ENCODE measurements at regions not wholly inside any gene's neighbourhood (a gene's known extent, or its start where the extent isn't known, plus 50 kb on each side); places are given as distances from the start of the nearest gene placed in this dataset.

- DNase-seq (ENCODE audit: insufficient read length, low spot score) (no peak), FAIRE-seq (no peak)
- no peak for TF ChIP-seq PAX5 (IDR thresholded peaks at IDR 0.05; ENCODE audit: insufficient read depth, low read length, severe bottlenecking)
- TF ChIP-seq SPI1 (IDR thresholded peaks at IDR 0.05; ENCODE audit: low read depth, low read length): no peak
- TF ChIP-seq TAF1 (IDR thresholded peaks at IDR 0.05; ENCODE audit: low read depth, low read length): no peak
- TF ChIP-seq POLR2A (IDR thresholded peaks at IDR 0.05; ENCODE audit: low read depth, low read length): no peak
- no peak for TF ChIP-seq POLR2AphosphoS5 (IDR thresholded peaks at IDR 0.05; ENCODE audit: low read depth, low read length)
- TF ChIP-seq POU2F2 (IDR thresholded peaks at IDR 0.05; ENCODE audit: low read depth, low read length): no peak
These were observed 673.1 kb downstream of the SOCS6 start for GRCh38 chr18:70961939-70962338.

- no peak for FAIRE-seq
- DNase-seq (ENCODE audit: insufficient read length, low spot score): no peak
- no peak for TF ChIP-seq POLR2A (IDR thresholded peaks at IDR 0.05; ENCODE audit: low read depth, low read length)
- TF ChIP-seq POLR2AphosphoS5 (IDR thresholded peaks at IDR 0.05; ENCODE audit: low read depth, low read length): no peak
These were observed 667.7 kb downstream of the SOCS6 start for GRCh38 chr18:70956554-70956953.

- DNase-seq (ENCODE audit: insufficient read length, low spot score): no peak
- no peak for FAIRE-seq
- TF ChIP-seq TAF1 (IDR thresholded peaks at IDR 0.05; ENCODE audit: low read depth, low read length) (no peak), PAX5 (IDR thresholded peaks at IDR 0.05; ENCODE audit: insufficient read depth, low read length, severe bottlenecking) (no peak)
These were observed 647.3 kb downstream of the SOCS6 start for GRCh38 chr18:70936160-70936559.

GRCh38 chr18:70931942-70932814, 643.3 kb downstream of the SOCS6 start:
- FAIRE-seq (peak; percentile 35), DNase-seq (ENCODE audit: insufficient read length, low spot score) (no peak)
- no peak for TF ChIP-seq POLR2A (IDR thresholded peaks at IDR 0.05; ENCODE audit: low read depth, low read length)
- TF ChIP-seq TAF1 (IDR thresholded peaks at IDR 0.05; ENCODE audit: low read depth, low read length): no peak
- TF ChIP-seq POLR2AphosphoS5 (IDR thresholded peaks at IDR 0.05; ENCODE audit: low read depth, low read length): no peak
- TF ChIP-seq POU2F2 (IDR thresholded peaks at IDR 0.05; ENCODE audit: low read depth, low read length): no peak
- TF ChIP-seq PAX5 (IDR thresholded peaks at IDR 0.05; ENCODE audit: insufficient read depth, low read length, severe bottlenecking): no peak
- TF ChIP-seq SPI1 (IDR thresholded peaks at IDR 0.05; ENCODE audit: low read depth, low read length): no peak

GRCh38 chr18:70920840-70921374, 632.1 kb downstream of the SOCS6 start:
- FAIRE-seq (no peak), DNase-seq (ENCODE audit: insufficient read length, low spot score) (no peak)
- TF ChIP-seq POLR2AphosphoS5 (IDR thresholded peaks at IDR 0.05; ENCODE audit: low read depth, low read length): no peak
- no peak for TF ChIP-seq POU2F2 (IDR thresholded peaks at IDR 0.05; ENCODE audit: low read depth, low read length)
- TF ChIP-seq PAX5 (IDR thresholded peaks at IDR 0.05; ENCODE audit: insufficient read depth, low read length, severe bottlenecking): no peak

GRCh38 chr18:70907673-70908072, 618.8 kb downstream of the SOCS6 start:
- FAIRE-seq: no peak
- no peak for DNase-seq (ENCODE audit: insufficient read length, low spot score)
- TF ChIP-seq TAF1 (IDR thresholded peaks at IDR 0.05; ENCODE audit: low read depth, low read length): no peak
- no peak for TF ChIP-seq PAX5 (IDR thresholded peaks at IDR 0.05; ENCODE audit: insufficient read depth, low read length, severe bottlenecking)
- TF ChIP-seq POLR2AphosphoS5 (IDR thresholded peaks at IDR 0.05; ENCODE audit: low read depth, low read length): no peak
- no peak for TF ChIP-seq POU2F2 (IDR thresholded peaks at IDR 0.05; ENCODE audit: low read depth, low read length)
- no peak for TF ChIP-seq POLR2A (IDR thresholded peaks at IDR 0.05; ENCODE audit: low read depth, low read length)
- TF ChIP-seq SPI1 (IDR thresholded peaks at IDR 0.05; ENCODE audit: low read depth, low read length): no peak

- TF ChIP-seq POU2F2 (IDR thresholded peaks at IDR 0.05; ENCODE audit: low read depth, low read length) (no peak), TAF1 (IDR thresholded peaks at IDR 0.05; ENCODE audit: low read depth, low read length) (no peak), POLR2AphosphoS5 (IDR thresholded peaks at IDR 0.05; ENCODE audit: low read depth, low read length) (no peak), SPI1 (IDR thresholded peaks at IDR 0.05; ENCODE audit: low read depth, low read length) (no peak), POLR2A (IDR thresholded peaks at IDR 0.05; ENCODE audit: low read depth, low read length) (no peak)
- no peak for DNase-seq (ENCODE audit: insufficient read length, low spot score)
- no peak for FAIRE-seq
These were observed 603.5 kb downstream of the SOCS6 start for GRCh38 chr18:70892381-70892780.

GRCh38 chr18:70870292-70870691, 581.4 kb downstream of the SOCS6 start:
- no peak for DNase-seq (ENCODE audit: insufficient read length, low spot score)
- no peak for FAIRE-seq

GRCh38 chr18:70848329-70848728, 559.5 kb downstream of the SOCS6 start:
- DNase-seq (ENCODE audit: insufficient read length, low spot score): no peak
- no peak for TF ChIP-seq SPI1 (IDR thresholded peaks at IDR 0.05; ENCODE audit: low read depth, low read length)
- no peak for TF ChIP-seq TAF1 (IDR thresholded peaks at IDR 0.05; ENCODE audit: low read depth, low read length)
- TF ChIP-seq PAX5 (IDR thresholded peaks at IDR 0.05; ENCODE audit: insufficient read depth, low read length, severe bottlenecking): no peak
- no peak for TF ChIP-seq POLR2A (IDR thresholded peaks at IDR 0.05; ENCODE audit: low read depth, low read length)
- no peak for TF ChIP-seq POLR2AphosphoS5 (IDR thresholded peaks at IDR 0.05; ENCODE audit: low read depth, low read length)
- TF ChIP-seq POU2F2 (IDR thresholded peaks at IDR 0.05; ENCODE audit: low read depth, low read length): no peak
- no peak for FAIRE-seq

More at GRCh38 chr18:70870292-70870691, 581.4 kb downstream of the SOCS6 start:
- TF ChIP-seq POU2F2 (IDR thresholded peaks at IDR 0.05; ENCODE audit: low read depth, low read length) (no peak), TAF1 (IDR thresholded peaks at IDR 0.05; ENCODE audit: low read depth, low read length) (no peak), POLR2A (IDR thresholded peaks at IDR 0.05; ENCODE audit: low read depth, low read length) (no peak), POLR2AphosphoS5 (IDR thresholded peaks at IDR 0.05; ENCODE audit: low read depth, low read length) (no peak), SPI1 (IDR thresholded peaks at IDR 0.05; ENCODE audit: low read depth, low read length) (no peak), PAX5 (IDR thresholded peaks at IDR 0.05; ENCODE audit: insufficient read depth, low read length, severe bottlenecking) (no peak)

GRCh38 chr18:70840649-70841048, 551.8 kb downstream of the SOCS6 start:
- no peak for FAIRE-seq
- TF ChIP-seq POU2F2 (IDR thresholded peaks at IDR 0.05; ENCODE audit: low read depth, low read length) (no peak), PAX5 (IDR thresholded peaks at IDR 0.05; ENCODE audit: insufficient read depth, low read length, severe bottlenecking) (no peak), POLR2A (IDR thresholded peaks at IDR 0.05; ENCODE audit: low read depth, low read length) (no peak), TAF1 (IDR thresholded peaks at IDR 0.05; ENCODE audit: low read depth, low read length) (no peak), SPI1 (IDR thresholded peaks at IDR 0.05; ENCODE audit: low read depth, low read length) (no peak), POLR2AphosphoS5 (IDR thresholded peaks at IDR 0.05; ENCODE audit: low read depth, low read length) (no peak)
- DNase-seq (ENCODE audit: insufficient read length, low spot score): no peak

All from GM12891 (cell line).